DMS79 (cell line): ENCODE measurements at regions not wholly inside any gene's neighbourhood (a gene's known extent, or its start where the extent isn't known, plus 50 kb on each side); places are given as distances from the start of the nearest gene placed in this dataset.

Experiments
- DNase-seq: peaks from one replicate; lab custom pipeline; 2025; lab: John Stamatoyannopoulos, UW

DNA sequence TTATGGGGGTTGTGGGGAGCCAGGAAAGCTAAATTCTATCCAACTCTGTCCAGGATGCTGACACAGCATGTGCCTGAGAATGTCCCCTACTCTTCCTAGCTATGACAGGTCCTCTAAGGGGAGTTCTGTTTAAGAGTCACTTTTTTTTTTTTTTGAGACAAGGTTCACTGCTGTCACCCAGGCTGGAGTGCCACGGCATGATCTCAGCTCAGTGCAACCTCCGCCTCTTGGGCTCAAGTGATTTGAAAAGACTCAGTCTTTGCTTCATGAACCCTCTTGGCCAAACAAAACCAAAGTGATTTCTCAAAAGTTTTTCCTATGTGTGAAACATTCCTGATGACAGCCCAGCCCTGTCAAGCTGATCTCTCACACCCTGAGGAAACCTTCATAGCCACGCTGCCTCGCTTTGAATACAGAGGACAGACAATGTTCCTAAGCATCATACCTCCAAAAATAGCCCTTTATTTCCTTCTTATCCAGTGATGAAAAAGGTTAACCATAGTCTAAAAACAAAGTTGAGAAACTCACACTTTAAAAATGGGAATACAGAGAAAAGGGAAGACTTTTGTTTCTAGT lies 105.5 kb upstream of the PROK2 start:
- no peak for DNase-seq

DNA sequence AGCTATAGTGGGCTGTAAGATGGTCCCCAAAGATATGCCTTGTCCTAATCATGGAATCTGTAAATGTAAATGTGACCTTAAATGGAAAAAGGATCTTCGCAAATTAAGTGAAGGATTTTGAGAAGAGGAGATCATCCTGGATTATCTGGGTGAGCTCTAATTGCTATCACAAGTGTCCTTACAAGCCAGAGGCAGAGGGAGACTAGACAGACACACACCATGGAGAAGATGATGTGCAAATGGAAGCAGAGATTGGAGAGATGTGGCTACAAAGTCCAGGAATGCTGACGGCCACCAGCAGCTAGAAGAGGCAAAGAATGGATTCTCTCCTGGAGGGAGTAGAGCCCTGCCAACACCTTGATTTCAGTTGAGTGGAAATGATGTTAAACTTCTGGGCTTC lies 102.3 kb upstream of the PROK2 start:
- DNase-seq: no peak

DNA sequence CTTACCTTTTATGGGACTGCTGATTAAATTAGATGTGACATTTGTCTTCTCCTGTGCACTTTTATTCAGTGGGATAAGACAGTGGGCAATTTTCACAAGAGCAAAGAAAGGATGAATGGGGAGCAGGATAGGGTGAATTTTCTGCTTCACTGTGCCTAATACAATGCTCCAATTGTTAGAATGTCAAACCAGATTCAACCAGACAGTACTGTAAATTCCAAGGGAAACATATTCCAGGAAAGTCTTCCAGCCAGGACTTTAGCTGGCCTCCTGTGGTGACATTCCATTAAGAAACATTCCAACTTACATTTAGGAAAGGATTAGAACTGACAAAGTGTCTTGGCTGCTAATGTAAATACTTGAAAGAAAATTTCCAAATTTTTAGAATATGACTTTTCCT lies 100.1 kb upstream of the PROK2 start:
- DNase-seq: no peak

DNA sequence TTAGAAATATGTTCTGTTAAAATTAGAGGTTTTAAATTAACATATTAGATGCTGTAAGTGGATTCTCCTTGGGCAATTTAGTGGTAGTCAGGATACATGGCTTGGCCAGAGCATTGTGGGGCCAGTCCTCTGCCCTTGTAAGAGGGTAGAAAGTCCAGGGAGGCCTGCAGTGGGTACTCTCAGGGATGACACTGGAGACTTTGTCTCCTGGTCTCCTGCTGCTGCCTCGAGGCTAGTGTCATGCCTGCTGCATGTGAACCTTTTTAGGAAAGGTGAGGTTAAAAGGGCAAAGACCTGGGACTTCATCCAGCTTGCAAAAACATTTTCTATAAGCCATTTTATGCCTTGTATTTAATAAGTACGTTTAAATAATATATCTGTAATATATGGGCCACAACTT lies 96.8 kb upstream of the PROK2 start:
- DNase-seq: no peak

GRCh38 chr3:71881041-71881440 lies 96.1 kb upstream of the PROK2 start:
- no peak for DNase-seq

DNA sequence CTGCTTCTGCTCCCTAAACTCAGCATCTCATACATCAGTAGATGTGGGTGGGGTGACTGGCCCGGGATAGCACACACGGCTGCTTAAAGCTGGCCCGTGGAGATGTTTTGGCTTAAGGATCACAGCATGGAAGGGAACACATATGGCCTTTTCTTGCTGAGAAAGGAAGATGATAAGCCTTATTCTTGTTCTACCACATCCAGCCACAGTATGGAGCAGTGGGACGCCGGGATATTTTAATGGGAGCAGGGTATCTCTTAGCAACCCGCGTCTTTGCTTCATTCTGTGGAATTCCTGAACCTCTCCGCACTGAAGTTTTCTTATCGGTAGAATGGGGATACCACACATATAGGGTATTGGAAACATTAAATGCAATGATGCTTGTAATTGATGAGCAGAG lies 94.1 kb upstream of the PROK2 start:
- DNase-seq: no peak

DNA sequence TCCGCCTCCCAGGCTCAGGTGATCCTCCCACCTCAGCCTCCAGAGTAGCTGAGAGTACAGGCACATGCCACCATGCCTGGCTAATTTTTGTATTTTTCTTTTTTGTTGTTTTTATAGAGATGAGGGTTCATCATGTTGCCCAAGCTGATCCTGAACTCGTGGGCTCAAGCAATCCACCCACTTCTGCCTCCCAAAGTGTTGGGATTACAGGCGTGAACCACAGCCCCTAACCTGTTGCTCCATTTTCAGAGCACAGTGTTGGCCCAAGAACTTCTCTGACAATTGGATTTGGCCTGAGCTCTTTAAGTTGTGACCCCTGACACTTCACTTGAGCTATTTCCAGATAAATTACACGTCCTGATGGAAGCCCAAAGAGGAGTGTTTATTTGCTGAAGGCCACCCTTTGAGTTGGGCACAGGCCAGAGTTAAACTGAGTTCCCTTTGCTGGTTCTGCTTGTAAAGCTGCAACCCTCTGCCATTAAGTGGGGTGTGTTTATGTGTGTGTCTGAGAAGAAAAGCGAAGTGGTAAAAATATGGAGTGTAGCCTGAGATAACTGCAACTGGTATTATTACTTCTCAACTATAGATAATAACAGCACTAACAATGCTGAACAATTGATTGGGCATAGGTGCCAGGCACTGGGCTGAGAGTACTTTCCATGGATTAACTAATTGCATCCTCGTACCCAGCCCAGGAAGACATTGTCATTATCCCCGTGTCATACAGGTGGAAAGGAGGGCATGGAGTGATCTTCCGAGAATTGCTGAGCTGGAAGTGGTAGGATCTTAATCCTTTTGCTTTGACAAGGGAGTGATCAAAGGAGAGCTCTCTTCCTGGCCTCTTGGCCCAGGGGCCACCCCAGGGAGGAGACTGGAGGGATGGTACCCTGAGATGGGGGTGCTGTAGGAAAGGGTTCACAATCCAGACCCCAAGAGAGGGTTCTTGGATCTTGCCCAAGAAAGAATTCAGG lies 91.5 kb upstream of the PROK2 start:
- DNase-seq: no peak

GRCh38 chr3:71875461-71875947 lies 90.6 kb upstream of the PROK2 start:
- no peak for DNase-seq

DNA sequence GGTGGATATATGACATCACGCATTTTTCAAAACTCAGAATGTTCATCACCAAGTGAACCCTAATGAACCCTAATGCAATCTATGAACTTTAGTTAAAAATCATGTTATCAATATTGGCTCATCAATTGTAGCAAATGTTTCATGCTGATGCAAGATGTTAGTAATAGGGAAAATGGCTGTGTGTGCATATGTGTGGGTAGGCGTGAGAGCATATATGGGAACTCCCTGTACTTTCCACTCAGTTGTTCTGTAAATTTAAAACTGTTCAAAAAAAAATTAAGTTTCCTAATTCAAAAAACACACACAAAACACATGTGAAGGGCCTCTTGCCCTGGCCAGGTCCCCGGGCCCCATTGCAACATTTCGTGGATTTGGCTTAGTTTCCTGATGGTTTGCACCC lies 89.7 kb upstream of the PROK2 start:
- DNase-seq: no peak

- DNase-seq: no peak
Measured at GRCh38 chr3:71873093-71873611, 88.2 kb upstream of the PROK2 start.

- DNase-seq: no peak
Measured at GRCh38 chr3:71872256-71872655, 87.3 kb upstream of the PROK2 start.

DNA sequence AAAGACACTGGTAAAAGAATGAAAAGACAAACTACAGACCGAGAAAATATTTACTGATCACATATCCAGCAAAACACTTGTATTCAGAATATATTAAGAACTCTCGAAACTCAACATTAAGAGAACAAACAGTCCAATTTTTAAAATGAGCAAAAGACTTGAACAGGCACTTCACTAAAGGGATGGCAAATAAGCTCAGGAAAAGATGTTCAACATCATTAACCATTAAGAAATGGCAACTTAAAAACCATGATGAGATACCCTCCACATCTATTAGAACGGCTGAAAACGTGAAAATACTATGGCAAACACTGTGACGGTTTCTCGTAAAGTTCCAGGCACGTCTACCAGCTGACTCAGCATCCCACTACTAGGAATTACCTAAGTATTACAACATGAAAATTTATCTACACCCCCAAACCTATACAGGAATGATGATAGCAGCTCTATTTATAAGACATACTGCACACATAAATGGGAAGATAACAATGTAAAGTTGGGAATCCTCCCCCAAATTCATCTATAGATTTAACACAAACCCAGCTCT lies 86.1 kb upstream of the PROK2 start:
- DNase-seq: no peak

GRCh38 chr3:71868876-71869275 lies 83.9 kb upstream of the PROK2 start:
- DNase-seq: no peak

- DNase-seq: no peak
Measured at GRCh38 chr3:71865727-71866126, 80.8 kb upstream of the PROK2 start.

- no peak for DNase-seq
Measured at GRCh38 chr3:71863563-71864190, 78.7 kb upstream of the PROK2 start.

DNA sequence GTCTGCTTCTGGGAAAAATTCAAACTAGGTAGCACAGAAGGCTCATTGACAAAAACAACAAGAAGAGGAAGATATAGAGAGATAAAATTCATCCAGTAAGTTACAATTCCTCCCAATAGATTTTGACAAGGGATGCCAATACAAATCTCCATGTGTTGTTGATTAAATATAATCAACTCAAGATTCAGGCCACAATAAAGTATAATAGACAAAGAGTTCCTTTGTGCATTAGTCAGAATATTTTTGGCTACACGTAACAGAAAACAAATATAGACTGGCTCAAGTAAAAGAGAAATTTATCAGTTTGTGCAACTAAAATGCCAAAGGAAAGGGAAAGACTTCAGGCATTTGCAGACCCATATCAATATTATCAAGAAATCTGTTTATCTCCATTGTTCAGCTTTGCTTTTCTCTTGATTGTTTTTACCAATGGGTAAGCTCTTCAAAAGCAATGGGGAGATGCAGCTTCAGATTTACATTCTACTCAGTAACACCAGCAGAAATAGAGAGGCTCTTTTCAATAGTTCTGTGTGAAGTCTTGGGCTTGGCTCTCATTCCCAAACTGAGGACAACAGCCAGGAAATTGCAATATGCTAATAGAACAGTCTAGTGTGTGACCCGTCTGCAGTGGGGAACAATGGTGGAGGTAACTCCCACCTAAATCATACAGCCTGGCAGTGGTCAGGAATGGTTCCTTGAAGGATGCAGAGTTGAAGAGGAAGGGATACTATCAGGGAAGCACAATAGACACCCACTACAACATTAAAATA lies 77.6 kb upstream of the PROK2 start:
- no peak for DNase-seq

DNA sequence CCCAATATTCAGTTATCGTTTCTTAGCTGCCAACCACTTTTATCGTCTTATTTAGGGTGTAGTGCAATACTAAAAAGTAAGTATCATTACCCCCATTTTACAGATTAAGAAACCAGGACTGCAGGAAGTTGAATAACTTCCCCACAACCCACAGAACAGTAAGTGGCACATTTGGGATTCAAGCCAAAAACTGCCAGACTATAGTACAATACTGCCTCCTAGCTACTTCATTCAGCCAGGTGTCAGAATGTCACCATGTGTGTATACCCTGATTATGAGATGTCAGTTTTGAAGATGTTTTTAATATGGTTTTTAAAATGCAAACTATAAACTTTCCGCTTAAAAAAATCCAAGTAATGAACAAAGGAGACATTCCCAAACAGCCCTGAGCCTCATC lies 74.2 kb upstream of the PROK2 start:
- DNase-seq: no peak

DNA sequence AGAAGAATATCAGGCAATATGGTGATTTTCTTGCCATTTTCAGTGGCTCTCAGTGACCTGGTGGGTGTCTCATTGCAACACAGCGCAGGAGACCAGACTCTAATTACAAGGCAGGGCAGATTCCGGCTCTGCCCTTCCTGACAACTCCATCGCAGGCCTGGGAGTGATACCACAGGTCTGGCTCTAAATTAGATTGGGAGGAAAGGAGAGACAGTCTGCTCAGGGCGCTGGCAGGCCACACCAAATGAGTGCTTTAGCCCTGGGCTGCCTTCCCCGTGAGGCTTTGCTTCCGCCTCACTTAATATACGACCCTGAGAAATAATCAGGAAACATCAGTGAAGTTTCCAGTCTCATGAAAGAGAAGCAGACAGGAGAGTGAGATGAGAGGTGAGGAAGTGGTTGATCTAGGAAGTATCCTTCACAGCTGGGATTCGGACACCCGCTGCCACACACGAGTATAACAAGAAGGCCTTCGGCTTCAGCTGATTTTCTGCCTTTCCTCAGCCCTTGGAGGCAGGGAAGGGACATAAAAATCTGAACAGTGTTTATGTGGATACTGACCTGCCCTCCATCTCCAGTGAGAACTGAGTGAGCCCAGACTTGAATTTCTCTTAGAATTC lies 73.7 kb upstream of the PROK2 start:
- no peak for DNase-seq

GRCh38 chr3:71857956-71858355 lies 73.0 kb upstream of the PROK2 start:
- no peak for DNase-seq

- DNase-seq: no peak
Measured at GRCh38 chr3:71854706-71855105, 69.8 kb upstream of the PROK2 start.

- DNase-seq: no peak
Measured at GRCh38 chr3:71854096-71854495, 69.1 kb upstream of the PROK2 start.
